ENCODE measurements at regions not wholly inside any gene's neighbourhood (a gene's known extent, or its start where the extent isn't known, plus 50 kb on each side); places are given as distances from the start of the nearest gene placed in this dataset.
"Not testable (repeated sequence)": the region's sequence is repeated elsewhere in the genome, so short reads cannot be mapped to it uniquely, and the experiment has no call there.

DNA sequence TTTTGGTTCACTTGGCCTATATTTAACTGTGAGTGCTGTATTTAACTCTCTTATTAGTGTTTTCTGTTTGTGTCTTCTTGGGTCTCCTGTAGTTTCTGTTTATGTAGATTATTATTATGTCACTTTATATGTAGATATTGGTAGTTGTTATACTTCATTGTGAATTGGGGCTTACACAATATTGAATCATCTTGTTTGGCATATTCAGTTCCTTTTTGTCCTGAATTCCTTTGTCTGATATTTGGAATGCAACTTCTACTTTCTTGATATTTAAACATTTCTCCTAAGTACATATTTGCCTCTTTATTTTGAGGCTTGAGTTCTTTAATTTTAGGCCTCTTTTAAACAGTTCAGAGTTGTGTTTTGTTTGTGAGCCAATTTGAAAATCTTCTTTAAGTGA is 544.8 kb upstream of the ADGRL3 start:
- Histone ChIP-seq H3K36me3 (ENCODE audit: control insufficient read depth, insufficient read depth, low read length) (no peaks in the 10 kb centered on the region), H3K4me1 (ENCODE audit: control insufficient read depth, insufficient read depth, low read length) (no peaks in the 10 kb centered on the region), H3K9me3 (ENCODE audit: control insufficient read depth, insufficient read depth, low read length) (no peaks in the 10 kb centered on the region), H3K27me3 (ENCODE audit: control insufficient read depth, insufficient read depth, low read length) (no peaks in the 10 kb centered on the region), H3K4me3 (ENCODE audit: low read depth, low read length) (no peak overlapping the region), H3K9ac (ENCODE audit: low read depth, low read length) (no peak overlapping the region)

DNA sequence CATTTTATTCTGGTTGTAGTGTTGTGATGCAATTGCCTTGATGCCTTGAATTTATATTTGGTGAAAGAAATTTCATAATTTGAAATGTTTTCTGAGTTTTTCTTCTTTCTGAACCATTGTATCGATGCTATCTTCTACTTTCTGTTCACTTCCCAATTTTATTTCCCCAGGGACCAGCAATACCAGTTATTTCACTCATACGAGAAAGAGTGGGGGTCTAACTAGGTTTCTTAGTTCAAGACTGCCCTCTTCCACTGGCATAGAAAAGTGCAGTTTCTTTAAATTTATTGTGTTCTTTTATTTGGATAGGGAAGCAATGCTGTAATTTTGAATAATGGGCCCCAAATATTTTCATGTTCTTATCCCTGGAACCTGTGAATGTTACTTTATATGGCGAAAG is 544.0 kb upstream of the ADGRL3 start:
- H3K36me3 ChIP-seq (ENCODE audit: control insufficient read depth, insufficient read depth, low read length): no peaks in the 10 kb centered on the region
- no peaks in the 10 kb centered on the region for H3K9me3 ChIP-seq (ENCODE audit: control insufficient read depth, insufficient read depth, low read length)
- H3K9ac ChIP-seq (ENCODE audit: low read depth, low read length): no peak overlapping the region
- no peaks in the 10 kb centered on the region for H3K4me1 ChIP-seq (ENCODE audit: control insufficient read depth, insufficient read depth, low read length)
- H3K4me3 ChIP-seq (ENCODE audit: low read depth, low read length): no peak overlapping the region
- no peaks in the 10 kb centered on the region for H3K27me3 ChIP-seq (ENCODE audit: control insufficient read depth, insufficient read depth, low read length)

DNA sequence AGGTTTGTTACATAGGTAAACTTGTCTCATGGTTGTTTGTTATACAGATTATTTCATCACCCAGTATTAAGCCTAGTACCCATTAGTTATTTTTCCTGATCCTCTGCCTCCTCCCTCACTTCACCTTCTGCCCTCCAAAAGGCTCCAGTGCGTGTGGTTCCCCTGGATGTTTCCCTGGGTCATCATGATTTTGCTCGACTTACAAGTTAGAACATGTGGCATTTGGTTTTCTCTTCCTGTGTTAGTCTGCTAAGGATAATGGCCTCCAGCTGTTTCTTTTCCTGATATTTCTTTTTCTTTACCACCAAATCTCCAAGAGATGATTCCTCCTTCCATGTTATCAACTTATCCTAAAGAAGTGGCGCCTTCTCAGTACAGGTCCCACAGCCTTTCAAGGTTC is 543.1 kb upstream of the ADGRL3 start:
- Histone ChIP-seq H3K9ac (ENCODE audit: low read depth, low read length) (no peak overlapping the region), H3K4me3 (ENCODE audit: low read depth, low read length) (no peak overlapping the region), H3K9me3 (ENCODE audit: control insufficient read depth, insufficient read depth, low read length) (no peaks in the 10 kb centered on the region), H3K36me3 (ENCODE audit: control insufficient read depth, insufficient read depth, low read length) (no peaks in the 10 kb centered on the region), H3K4me1 (ENCODE audit: control insufficient read depth, insufficient read depth, low read length) (no peaks in the 10 kb centered on the region), H3K27me3 (ENCODE audit: control insufficient read depth, insufficient read depth, low read length) (no peaks in the 10 kb centered on the region)

GRCh38 chr4:60657807-60658206 is 542.3 kb upstream of the ADGRL3 start:
- H3K4me3 ChIP-seq (ENCODE audit: low read depth, low read length): no peak overlapping the region
- no peaks in the 10 kb centered on the region for H3K27me3 ChIP-seq (ENCODE audit: control insufficient read depth, insufficient read depth, low read length)
- H3K9me3 ChIP-seq (ENCODE audit: control insufficient read depth, insufficient read depth, low read length): no peaks in the 10 kb centered on the region

DNA sequence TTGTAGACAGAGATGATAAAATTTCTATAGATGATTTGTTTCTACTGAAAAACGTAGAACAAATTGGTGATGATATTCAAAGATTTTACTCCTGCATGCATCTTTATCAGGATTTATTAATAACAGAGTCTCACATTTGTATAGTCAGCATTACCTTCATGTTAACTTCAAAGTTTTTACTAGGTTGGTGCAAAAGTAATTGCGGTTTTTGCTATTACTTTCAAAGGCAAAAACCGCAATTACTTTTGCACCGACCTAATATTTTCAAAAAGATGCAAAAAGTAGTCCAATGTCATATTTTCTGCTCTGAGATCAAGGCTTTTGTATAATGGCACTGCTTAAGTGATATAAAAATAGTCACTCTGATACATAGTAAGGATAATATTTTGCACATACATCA is 536.4 kb upstream of the ADGRL3 start:
- H3K4me3 ChIP-seq (ENCODE audit: low read depth, low read length): no peak overlapping the region
- H3K27me3 ChIP-seq (ENCODE audit: control insufficient read depth, insufficient read depth, low read length): no peaks in the 10 kb centered on the region
- no peaks in the 10 kb centered on the region for H3K9me3 ChIP-seq (ENCODE audit: control insufficient read depth, insufficient read depth, low read length)
- no peak overlapping the region for H3K9ac ChIP-seq (ENCODE audit: low read depth, low read length)
- no peaks in the 10 kb centered on the region for H3K36me3 ChIP-seq (ENCODE audit: control insufficient read depth, insufficient read depth, low read length)
- H3K4me1 ChIP-seq (ENCODE audit: control insufficient read depth, insufficient read depth, low read length): no peaks in the 10 kb centered on the region

More at GRCh38 chr4:60657807-60658206, 542.3 kb upstream of the ADGRL3 start:
- Histone ChIP-seq H3K36me3 (ENCODE audit: control insufficient read depth, insufficient read depth, low read length) (no peaks in the 10 kb centered on the region), H3K4me1 (ENCODE audit: control insufficient read depth, insufficient read depth, low read length) (no peaks in the 10 kb centered on the region), H3K9ac (ENCODE audit: low read depth, low read length) (no peak overlapping the region)

GRCh38 chr4:60682901-60683300 is 517.2 kb upstream of the ADGRL3 start:
- no peaks in the 10 kb centered on the region for H3K9me3 ChIP-seq (ENCODE audit: control insufficient read depth, insufficient read depth, low read length)
- no peak overlapping the region for H3K4me3 ChIP-seq (ENCODE audit: low read depth, low read length)
- H3K9ac ChIP-seq (ENCODE audit: low read depth, low read length): no peak overlapping the region
- H3K36me3 ChIP-seq (ENCODE audit: control insufficient read depth, insufficient read depth, low read length): no peaks in the 10 kb centered on the region
- no peaks in the 10 kb centered on the region for H3K27me3 ChIP-seq (ENCODE audit: control insufficient read depth, insufficient read depth, low read length)
- H3K4me1 ChIP-seq (ENCODE audit: control insufficient read depth, insufficient read depth, low read length): no peaks in the 10 kb centered on the region

DNA sequence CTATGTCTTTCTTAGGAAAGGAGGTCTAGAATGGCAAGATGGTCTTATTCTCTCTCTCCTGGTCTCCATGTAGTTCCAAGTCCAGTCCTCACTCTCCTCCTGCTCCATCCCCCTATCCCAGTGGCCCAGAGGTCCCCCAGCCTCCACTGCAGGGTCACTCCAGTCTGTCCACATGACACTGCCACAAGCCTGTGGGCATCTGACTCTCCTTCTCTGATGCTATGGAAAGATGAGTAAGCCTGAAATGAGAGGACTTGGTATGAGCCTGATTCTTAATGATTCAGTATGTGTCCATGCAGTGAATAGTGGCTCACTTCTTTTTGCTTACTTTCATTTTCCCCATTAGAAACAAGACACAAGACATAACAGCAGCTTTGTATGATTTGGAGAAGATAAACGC is 516.8 kb upstream of the ADGRL3 start:
- Histone ChIP-seq H3K36me3 (ENCODE audit: control insufficient read depth, insufficient read depth, low read length) (no peaks in the 10 kb centered on the region), H3K9me3 (ENCODE audit: control insufficient read depth, insufficient read depth, low read length) (no peaks in the 10 kb centered on the region), H3K4me1 (ENCODE audit: control insufficient read depth, insufficient read depth, low read length) (no peaks in the 10 kb centered on the region), H3K9ac (ENCODE audit: low read depth, low read length) (no peak overlapping the region), H3K4me3 (ENCODE audit: low read depth, low read length) (no peak overlapping the region), H3K27me3 (ENCODE audit: control insufficient read depth, insufficient read depth, low read length) (no peaks in the 10 kb centered on the region)

DNA sequence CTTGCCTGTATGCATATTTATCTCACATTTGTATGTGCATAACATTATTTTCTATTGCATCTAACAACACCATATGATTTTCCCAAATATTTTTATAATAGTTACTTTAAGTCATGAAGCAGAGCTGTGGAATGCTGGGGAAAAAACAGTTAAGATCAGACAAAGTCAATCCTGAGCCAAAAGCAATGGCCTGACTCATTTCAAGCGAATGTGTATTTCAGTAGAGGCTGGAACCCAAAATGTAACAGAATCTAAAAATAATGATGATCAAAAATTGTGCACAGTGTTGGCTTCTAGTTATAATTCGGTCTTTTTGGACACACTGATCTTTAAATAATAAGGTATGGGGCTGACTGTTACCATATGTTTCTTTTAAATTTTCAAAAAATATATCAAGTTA is 516.2 kb upstream of the ADGRL3 start:
- Histone ChIP-seq H3K9me3 (ENCODE audit: control insufficient read depth, insufficient read depth, low read length) (no peaks in the 10 kb centered on the region), H3K27me3 (ENCODE audit: control insufficient read depth, insufficient read depth, low read length) (no peaks in the 10 kb centered on the region), H3K4me1 (ENCODE audit: control insufficient read depth, insufficient read depth, low read length) (no peaks in the 10 kb centered on the region), H3K4me3 (ENCODE audit: low read depth, low read length) (no peak overlapping the region), H3K9ac (ENCODE audit: low read depth, low read length) (no peak overlapping the region), H3K36me3 (ENCODE audit: control insufficient read depth, insufficient read depth, low read length) (no peaks in the 10 kb centered on the region)

DNA sequence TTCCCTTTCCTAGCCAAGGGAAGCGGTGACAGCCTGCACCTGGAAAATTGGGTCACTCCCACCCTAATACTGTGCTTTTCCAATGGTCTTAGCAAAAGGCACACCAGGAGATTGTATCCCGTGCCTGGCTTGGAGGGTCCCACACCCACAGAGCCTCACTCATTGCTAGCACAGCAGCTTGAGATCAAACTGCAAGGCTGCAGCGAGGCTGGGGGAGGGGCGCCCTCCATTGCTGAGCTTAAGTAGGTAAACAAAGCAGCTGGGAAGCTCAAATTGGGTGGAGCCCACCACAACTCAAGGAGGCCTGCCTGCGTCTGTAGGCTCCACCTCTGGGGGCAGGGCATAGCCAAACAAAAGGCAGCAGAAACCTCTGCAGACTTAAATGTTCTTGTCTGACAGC is 504.1 kb upstream of the ADGRL3 start:
- not testable (repeated sequence) for H3K27me3 ChIP-seq (ENCODE audit: control insufficient read depth, insufficient read depth, low read length); H3K4me1 ChIP-seq (ENCODE audit: control insufficient read depth, insufficient read depth, low read length)

DNA sequence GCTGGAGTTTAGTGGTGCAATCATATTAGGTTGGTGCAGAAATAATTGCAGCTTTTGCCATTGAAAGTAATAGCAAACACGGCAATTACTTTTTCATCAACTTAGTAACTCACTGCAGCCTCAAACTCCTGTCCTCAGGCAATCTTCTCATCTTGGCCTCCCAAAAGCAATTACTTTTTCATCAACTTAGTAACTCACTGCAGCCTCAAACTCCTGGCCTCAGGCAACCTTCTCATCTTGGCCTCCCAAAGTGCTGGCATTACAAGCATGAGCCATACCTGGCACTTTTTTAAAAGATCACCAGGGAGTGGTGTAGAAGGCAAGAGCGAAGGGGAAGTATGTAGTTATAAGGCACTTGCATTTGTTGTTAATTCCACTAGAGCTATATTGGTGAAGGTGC is 491.1 kb upstream of the ADGRL3 start:
- Histone ChIP-seq H3K4me3 (ENCODE audit: low read depth, low read length) (no peak overlapping the region), H3K4me1 (ENCODE audit: control insufficient read depth, insufficient read depth, low read length) (no peaks in the 10 kb centered on the region), H3K9ac (ENCODE audit: low read depth, low read length) (no peak overlapping the region), H3K36me3 (ENCODE audit: control insufficient read depth, insufficient read depth, low read length) (no peaks in the 10 kb centered on the region), H3K9me3 (ENCODE audit: control insufficient read depth, insufficient read depth, low read length) (no peaks in the 10 kb centered on the region), H3K27me3 (ENCODE audit: control insufficient read depth, insufficient read depth, low read length) (no peaks in the 10 kb centered on the region)

More for the DNA sequence above, 504.1 kb upstream of the ADGRL3 start:
- not testable (repeated sequence) for H3K4me3 ChIP-seq (ENCODE audit: low read depth, low read length); H3K9ac ChIP-seq (ENCODE audit: low read depth, low read length); H3K36me3 ChIP-seq (ENCODE audit: control insufficient read depth, insufficient read depth, low read length); H3K9me3 ChIP-seq (ENCODE audit: control insufficient read depth, insufficient read depth, low read length)

GRCh38 chr4:60718874-60719273 is 481.3 kb upstream of the ADGRL3 start:
- H3K9ac ChIP-seq (ENCODE audit: low read depth, low read length): no peak overlapping the region
- no peaks in the 10 kb centered on the region for H3K4me1 ChIP-seq (ENCODE audit: control insufficient read depth, insufficient read depth, low read length)
- H3K27me3 ChIP-seq (ENCODE audit: control insufficient read depth, insufficient read depth, low read length): no peaks in the 10 kb centered on the region
- no peaks in the 10 kb centered on the region for H3K9me3 ChIP-seq (ENCODE audit: control insufficient read depth, insufficient read depth, low read length)
- no peaks in the 10 kb centered on the region for H3K36me3 ChIP-seq (ENCODE audit: control insufficient read depth, insufficient read depth, low read length)
- H3K4me3 ChIP-seq (ENCODE audit: low read depth, low read length): no peak overlapping the region

GRCh38 chr4:60721685-60722084 is 478.4 kb upstream of the ADGRL3 start:
- H3K9me3 ChIP-seq (ENCODE audit: control insufficient read depth, insufficient read depth, low read length): no peaks in the 10 kb centered on the region
- H3K27me3 ChIP-seq (ENCODE audit: control insufficient read depth, insufficient read depth, low read length): no peaks in the 10 kb centered on the region
- no peak overlapping the region for H3K9ac ChIP-seq (ENCODE audit: low read depth, low read length)
- H3K36me3 ChIP-seq (ENCODE audit: control insufficient read depth, insufficient read depth, low read length): no peaks in the 10 kb centered on the region
- H3K4me3 ChIP-seq (ENCODE audit: low read depth, low read length): no peak overlapping the region
- H3K4me1 ChIP-seq (ENCODE audit: control insufficient read depth, insufficient read depth, low read length): no peaks in the 10 kb centered on the region

GRCh38 chr4:60723796-60724195 is 476.3 kb upstream of the ADGRL3 start:
- Histone ChIP-seq H3K36me3 (ENCODE audit: control insufficient read depth, insufficient read depth, low read length) (no peaks in the 10 kb centered on the region), H3K9me3 (ENCODE audit: control insufficient read depth, insufficient read depth, low read length) (no peaks in the 10 kb centered on the region), H3K9ac (ENCODE audit: low read depth, low read length) (no peak overlapping the region), H3K27me3 (ENCODE audit: control insufficient read depth, insufficient read depth, low read length) (no peaks in the 10 kb centered on the region), H3K4me1 (ENCODE audit: control insufficient read depth, insufficient read depth, low read length) (no peaks in the 10 kb centered on the region), H3K4me3 (ENCODE audit: low read depth, low read length) (no peak overlapping the region)

Data from iPS-15b (cell line).